ENCODE measurements at regions not wholly inside any gene's neighbourhood (a gene's known extent, or its start where the extent isn't known, plus 50 kb on each side); places are given as distances from the start of the nearest gene placed in this dataset.

DNA sequence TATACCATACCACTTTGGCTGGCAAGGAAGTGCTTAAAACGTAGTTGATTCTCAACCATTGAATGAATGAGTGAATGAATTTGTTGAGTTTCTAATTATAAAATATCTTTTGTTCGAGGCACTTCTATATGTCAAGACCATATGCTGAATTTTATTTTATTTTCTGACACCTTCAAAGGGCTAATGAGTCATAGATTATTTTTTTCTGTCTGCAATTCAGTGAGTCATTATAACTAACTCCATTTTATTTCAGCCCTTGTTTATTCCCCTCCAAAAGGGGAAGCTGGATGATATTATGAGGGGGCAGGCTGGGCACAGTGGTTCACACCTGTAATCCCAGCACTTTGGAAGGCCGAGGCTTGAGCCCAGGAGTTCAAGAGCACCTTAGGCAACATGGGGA is 142.4 kb downstream of the P2RY1 start:
- TF ChIP-seq, protein P1, sequence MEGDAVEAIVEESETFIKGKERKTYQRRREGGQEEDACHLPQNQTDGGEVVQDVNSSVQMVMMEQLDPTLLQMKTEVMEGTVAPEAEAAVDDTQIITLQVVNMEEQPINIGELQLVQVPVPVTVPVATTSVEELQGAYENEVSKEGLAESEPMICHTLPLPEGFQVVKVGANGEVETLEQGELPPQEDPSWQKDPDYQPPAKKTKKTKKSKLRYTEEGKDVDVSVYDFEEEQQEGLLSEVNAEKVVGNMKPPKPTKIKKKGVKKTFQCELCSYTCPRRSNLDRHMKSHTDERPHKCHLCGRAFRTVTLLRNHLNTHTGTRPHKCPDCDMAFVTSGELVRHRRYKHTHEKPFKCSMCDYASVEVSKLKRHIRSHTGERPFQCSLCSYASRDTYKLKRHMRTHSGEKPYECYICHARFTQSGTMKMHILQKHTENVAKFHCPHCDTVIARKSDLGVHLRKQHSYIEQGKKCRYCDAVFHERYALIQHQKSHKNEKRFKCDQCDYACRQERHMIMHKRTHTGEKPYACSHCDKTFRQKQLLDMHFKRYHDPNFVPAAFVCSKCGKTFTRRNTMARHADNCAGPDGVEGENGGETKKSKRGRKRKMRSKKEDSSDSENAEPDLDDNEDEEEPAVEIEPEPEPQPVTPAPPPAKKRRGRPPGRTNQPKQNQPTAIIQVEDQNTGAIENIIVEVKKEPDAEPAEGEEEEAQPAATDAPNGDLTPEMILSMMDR (conservative IDR thresholded peaks at IDR 0.05) = no peak
- TF ChIP-seq EZH2 (IDR thresholded peaks at IDR 0.05; ENCODE audit: low read depth) = no peak

Data from PC-9 (cell line).